Hematopoietic multipotent progenitor cell treated with erythropoietin and hydrocortisone succinate and interleukin-3 and kit ligand, for 4 days (in vitro differentiated cells): ENCODE measurements at regions not wholly inside any gene's neighbourhood (a gene's known extent, or its start where the extent isn't known, plus 50 kb on each side); places are given as distances from the start of the nearest gene placed in this dataset.
"Not testable (repeated sequence)": the region's sequence is repeated elsewhere in the genome, so short reads cannot be mapped to it uniquely, and the experiment has no call there.

Experiments used
- DNase-seq: peaks from one replicate; pipeline ENCODE4 v3.0.0-alpha.2; 2015

- DNase-seq: no peak
These were observed 426.5 kb downstream of the CD83 start for GRCh38 chr6:14543971-14544585.

DNA sequence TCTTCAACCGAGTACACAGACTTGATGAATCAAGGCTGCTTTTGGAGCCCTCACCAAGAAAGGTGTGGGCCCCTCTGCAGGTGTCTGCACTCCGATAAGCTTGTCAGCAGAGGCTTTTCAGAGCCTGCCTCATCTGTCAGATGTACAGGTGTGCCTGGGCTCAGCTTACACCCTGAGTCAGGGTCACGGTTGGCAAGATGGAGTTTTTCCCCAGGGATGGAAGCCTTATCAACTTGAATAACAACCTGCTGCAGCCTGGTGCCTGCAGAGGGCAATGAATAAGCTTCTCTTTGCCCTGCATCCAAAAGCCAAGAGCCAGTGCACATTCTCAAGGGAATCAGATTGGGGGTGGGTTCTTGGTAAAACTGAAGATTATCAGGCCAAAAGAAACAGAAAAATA, 427.1 kb downstream of the CD83 start:
- DNase-seq: no peak

DNA sequence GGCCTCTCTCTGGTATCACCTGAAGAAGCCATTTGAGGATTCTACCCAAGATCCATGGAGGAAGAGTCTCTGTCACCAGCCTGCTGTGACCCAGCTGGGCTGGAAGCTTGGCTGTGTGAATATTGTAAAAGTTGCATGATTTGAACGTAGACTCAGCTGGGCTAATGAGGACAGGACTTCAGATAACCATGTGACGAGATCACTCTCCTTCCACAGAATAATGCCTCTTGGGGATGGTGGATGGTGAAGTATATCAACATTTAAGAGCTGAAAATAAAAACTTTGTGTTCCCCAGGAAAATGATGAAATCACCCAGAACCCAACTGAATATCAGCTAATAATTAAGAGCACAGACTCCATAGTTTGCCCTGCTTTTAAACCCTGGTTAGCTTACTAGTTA, 427.9 kb downstream of the CD83 start:
- no peak for DNase-seq

DNA sequence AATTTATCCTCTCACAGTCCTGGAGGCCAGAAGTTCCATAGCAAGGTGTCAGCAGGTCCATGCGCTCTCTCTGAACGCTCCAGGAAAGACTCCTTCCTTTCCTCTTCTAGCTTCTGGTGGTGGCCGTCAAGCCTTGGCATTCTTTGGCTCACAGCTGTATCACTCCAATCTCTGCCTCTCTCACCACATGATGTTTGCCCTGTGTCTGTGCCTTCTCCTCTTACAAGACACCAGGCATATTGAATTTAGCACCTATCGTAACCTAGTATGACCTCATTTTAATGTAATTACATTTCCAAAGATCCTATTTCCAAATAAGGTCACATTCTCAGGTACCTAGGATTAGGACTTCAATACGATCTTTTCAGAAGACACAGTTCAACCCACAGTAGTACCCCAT, 428.5 kb downstream of the CD83 start:
- no peak for DNase-seq

DNA sequence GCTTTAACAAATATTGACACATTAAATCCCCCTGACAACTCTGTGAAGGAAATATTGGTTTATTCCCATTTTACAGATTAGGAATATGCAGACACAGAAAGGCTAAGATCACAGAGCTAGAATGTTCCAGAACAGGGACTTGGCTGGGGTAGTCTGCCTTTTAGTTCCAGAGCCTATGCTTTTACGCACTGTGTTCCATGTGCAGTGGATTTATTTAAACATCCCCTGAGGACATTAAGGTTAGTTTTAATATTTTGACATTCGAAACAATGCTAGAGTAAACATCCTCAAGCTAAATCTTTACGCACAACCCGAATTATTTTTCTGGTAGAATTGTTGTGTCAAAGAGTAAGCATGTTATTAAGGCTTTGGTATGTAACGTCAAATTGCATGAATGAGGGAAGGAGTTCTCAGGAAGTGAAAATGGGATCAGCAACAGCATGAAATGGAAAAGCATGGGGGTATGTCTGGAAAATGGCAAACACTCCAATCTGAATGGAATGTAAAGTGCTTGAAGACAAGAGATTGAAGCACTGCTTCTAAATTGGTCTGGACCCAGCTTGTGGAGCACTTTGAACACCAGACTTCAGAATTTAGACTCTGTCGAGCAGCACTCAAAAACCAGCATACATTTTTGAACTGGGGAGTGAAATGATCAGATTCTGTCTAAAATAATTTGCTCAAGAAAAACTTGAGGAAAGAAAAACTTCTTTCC, 429.9 kb downstream of the CD83 start:
- DNase-seq: no peak

- DNase-seq: no peak
These were observed 431.8 kb downstream of the CD83 start for GRCh38 chr6:14549304-14549770.

GRCh38 chr6:14549871-14550270, 432.3 kb downstream of the CD83 start:
- DNase-seq: no peak

GRCh38 chr6:14550410-14550809, 432.8 kb downstream of the CD83 start:
- no peak for DNase-seq

- no peak for DNase-seq
These were observed 433.2 kb downstream of the CD83 start for GRCh38 chr6:14550822-14551221.

DNA sequence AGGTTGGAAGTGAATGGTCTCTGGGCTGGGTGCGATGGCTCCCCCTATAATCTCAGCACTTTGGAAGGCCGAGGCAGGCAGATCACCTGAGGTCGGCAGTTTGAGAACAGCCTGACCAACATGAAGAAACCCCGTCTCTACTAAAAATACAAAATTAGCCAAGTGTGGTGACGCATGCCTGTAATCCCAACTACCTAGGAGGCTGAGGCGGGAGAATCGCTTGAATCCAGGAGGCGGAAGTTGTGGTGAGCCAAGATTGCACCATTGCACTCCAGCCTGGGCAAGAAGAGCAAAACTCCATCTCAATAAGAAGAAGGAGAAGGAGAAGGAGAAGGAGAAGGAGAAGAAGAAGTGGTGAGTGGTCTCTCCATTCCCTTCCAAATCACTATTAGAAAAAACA, 434.0 kb downstream of the CD83 start:
- DNase-seq: not testable (repeated sequence)

GRCh38 chr6:14552891-14553290, 435.3 kb downstream of the CD83 start:
- DNase-seq: no peak

GRCh38 chr6:14553515-14553914, 435.9 kb downstream of the CD83 start:
- no peak for DNase-seq

GRCh38 chr6:14555804-14556203, 438.2 kb downstream of the CD83 start:
- DNase-seq: no peak

- no peak for DNase-seq
These were observed 442.4 kb downstream of the CD83 start for GRCh38 chr6:14559746-14560536.

- DNase-seq: not testable (repeated sequence)
These were observed 444.0 kb downstream of the CD83 start for GRCh38 chr6:14561563-14561962.

DNA sequence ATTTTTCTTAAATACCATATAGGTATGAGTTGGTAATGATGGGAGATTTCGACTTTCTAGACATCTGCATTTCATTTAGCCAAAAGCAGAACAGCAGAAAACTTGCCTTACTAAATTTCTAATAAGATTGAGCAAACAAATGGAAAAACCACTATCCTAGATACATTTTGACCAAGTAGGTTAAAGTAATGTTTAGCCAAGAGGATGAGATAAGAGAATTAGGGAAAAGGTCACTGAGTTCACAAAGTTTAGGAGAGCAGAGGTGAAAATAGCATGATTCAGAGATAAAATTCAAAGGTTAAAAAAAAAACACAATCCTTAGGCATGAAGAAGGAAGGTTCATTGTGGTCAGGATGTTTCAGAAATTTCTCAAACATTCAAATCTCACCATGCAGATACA, 450.3 kb downstream of the CD83 start:
- no peak for DNase-seq

- DNase-seq: peak; percentile 24
These were observed 451.8 kb downstream of the CD83 start for GRCh38 chr6:14569394-14569793.

- not testable (repeated sequence) for DNase-seq
These were observed 452.3 kb downstream of the CD83 start for GRCh38 chr6:14569874-14570273.

DNA sequence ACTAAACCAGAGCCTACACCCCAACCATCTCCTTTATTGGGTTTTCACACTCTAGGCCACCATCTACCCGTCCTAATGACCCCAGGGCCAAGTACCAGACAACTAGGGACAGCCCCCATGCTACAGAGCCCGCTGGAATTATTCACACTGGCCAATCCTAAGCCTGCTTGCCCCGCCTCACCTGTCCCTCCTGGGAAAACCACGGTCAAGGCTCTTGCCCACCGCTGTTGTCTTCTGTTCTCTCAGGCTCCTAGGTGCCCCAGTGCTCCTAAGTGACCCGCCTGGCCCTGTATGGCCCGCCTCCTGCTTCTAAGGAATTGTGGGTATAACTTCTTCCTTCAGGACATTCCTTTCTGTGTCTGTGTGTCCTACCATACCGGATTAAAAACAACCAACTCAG, 453.4 kb downstream of the CD83 start:
- DNase-seq: no peak

GRCh38 chr6:14571746-14572145, 454.2 kb downstream of the CD83 start:
- DNase-seq: no peak

GRCh38 chr6:14573267-14573666, 455.7 kb downstream of the CD83 start:
- no peak for DNase-seq

GRCh38 chr6:14573703-14574290, 456.2 kb downstream of the CD83 start:
- DNase-seq: peak; percentile 13

DNA sequence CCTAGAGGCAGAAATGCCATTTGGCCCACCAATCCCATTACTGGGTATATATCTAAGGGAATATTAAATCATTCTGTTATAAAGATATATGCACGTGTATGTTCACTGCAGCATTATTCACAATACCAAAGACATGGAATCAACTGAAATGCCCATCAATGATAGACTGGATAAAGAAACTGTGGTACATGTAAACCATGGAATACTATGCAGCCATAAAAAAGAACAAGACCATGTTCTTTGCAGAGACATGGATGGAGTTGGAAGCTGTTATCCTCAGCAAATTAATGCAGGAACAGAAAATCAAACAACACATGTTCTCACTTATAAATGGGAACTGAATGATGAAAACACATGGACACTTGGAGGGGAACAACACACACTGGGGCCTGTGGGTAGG, 458.4 kb downstream of the CD83 start:
- DNase-seq: no peak

DNA sequence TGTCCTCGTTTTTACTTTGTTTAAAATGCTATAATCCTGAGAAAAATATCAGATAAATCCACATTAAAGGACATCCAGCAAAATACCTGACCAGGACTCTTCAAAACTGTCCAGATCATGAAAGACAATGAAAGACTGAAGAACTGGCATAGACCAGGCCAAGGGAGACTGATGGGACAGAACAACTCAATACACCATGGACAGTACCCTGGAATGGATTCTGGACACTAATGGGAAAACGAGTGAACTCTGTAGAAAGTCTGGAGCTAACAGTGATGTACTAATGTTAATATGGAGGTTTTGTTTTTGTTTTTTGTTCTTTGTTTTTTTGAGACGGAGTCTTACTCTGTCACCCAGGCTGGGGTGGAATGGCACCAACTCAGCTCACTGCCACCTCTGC, 461.4 kb downstream of the CD83 start:
- DNase-seq: no peak
